ENCODE measurements at regions not wholly inside any gene's neighbourhood (a gene's known extent, or its start where the extent isn't known, plus 50 kb on each side); places are given as distances from the start of the nearest gene placed in this dataset.

DNA sequence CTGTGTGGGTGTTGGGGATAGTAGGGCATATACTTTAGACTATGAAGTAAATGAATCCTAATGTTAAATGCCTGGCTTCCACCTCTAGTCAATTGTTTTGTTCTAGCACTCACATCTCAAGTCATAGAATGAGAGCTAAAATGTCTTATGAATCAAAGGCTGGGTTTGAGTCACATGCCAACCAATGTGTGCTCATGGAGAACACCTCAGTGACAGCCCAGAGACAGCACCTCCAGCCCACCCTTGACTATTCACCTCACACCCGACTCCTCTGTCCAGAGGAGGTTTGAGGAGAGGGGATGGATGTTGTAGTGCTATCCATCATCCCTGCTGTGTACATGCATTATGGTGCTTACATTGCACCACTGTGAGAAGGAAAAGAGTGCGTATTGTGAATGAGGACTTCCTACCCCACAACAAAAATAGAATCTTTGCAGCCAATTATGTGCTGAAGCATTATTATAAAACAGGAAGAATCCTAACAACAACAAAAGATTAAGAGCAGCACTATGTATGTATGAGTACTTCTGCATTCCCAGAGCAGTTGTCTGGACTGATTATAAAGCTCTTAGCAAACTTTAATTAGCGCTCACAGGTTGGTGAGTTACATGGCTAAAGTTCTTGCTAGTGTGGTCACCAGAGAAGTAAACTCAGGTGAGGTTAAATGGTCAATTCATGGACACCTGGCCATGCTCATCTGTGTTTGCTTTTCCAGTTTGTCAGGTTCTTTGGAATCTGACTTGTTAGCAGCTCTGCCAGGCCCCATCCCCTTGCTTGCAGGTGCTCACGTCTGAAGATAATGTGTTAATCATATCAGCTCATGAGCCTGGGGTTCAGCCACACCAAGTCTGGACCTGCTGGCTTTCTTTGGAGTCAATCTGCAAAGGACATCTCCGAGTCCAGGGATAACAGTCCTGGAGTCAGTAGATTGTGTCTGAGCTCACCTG lies 55.3 kb upstream of the NABP1 start:
- no peak for TF ChIP-seq TAF1 (IDR thresholded peaks at IDR 0.05; ENCODE audit: borderline replicate concordance, insufficient read depth, low read length)
- no peak for TF ChIP-seq POLR2AphosphoS5 (IDR thresholded peaks at IDR 0.05; ENCODE audit: low read depth, low read length)
- no peak for TF ChIP-seq SIN3A (IDR thresholded peaks at IDR 0.05; ENCODE audit: borderline replicate concordance, insufficient read depth, low read length)

DNA sequence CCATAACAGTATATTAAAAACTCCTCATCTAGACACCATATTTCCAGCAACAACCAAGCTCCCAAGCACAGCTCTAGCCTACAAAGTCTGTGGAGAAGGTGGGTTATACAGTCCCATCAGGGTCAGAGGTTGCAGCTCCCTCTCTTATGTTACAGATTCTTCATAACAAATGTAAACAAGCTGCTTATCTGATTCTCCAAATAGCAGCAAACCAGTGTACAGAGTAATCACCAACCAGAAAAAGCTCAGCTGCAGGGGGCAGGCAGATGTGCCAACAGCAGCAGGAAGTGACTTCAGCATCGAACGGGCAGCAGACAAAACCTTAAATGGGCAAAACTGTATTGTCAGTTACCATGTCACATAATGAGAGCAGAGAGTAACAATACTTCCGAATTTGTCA lies 52.9 kb upstream of the NABP1 start:
- TF ChIP-seq, protein P1, sequence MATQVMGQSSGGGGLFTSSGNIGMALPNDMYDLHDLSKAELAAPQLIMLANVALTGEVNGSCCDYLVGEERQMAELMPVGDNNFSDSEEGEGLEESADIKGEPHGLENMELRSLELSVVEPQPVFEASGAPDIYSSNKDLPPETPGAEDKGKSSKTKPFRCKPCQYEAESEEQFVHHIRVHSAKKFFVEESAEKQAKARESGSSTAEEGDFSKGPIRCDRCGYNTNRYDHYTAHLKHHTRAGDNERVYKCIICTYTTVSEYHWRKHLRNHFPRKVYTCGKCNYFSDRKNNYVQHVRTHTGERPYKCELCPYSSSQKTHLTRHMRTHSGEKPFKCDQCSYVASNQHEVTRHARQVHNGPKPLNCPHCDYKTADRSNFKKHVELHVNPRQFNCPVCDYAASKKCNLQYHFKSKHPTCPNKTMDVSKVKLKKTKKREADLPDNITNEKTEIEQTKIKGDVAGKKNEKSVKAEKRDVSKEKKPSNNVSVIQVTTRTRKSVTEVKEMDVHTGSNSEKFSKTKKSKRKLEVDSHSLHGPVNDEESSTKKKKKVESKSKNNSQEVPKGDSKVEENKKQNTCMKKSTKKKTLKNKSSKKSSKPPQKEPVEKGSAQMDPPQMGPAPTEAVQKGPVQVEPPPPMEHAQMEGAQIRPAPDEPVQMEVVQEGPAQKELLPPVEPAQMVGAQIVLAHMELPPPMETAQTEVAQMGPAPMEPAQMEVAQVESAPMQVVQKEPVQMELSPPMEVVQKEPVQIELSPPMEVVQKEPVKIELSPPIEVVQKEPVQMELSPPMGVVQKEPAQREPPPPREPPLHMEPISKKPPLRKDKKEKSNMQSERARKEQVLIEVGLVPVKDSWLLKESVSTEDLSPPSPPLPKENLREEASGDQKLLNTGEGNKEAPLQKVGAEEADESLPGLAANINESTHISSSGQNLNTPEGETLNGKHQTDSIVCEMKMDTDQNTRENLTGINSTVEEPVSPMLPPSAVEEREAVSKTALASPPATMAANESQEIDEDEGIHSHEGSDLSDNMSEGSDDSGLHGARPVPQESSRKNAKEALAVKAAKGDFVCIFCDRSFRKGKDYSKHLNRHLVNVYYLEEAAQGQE (IDR thresholded peaks at IDR 0.05; ENCODE audit: insufficient read depth in 1 of 2, low read depth in 2 of 2, low read length in 2 of 2): no peak
- TF ChIP-seq FOXP2 (optimal IDR thresholded peaks at IDR 0.05; ENCODE audit: borderline replicate concordance, extremely low read depth, extremely low read length, insufficient read depth): peak; percentile 28
- TF ChIP-seq SIN3A (IDR thresholded peaks at IDR 0.05; ENCODE audit: borderline replicate concordance, insufficient read depth, low read length): no peak
- no peak for TF ChIP-seq POLR2AphosphoS5 (IDR thresholded peaks at IDR 0.05; ENCODE audit: low read depth, low read length)
- TF ChIP-seq TAF1 (IDR thresholded peaks at IDR 0.05; ENCODE audit: borderline replicate concordance, insufficient read depth, low read length): no peak

DNA sequence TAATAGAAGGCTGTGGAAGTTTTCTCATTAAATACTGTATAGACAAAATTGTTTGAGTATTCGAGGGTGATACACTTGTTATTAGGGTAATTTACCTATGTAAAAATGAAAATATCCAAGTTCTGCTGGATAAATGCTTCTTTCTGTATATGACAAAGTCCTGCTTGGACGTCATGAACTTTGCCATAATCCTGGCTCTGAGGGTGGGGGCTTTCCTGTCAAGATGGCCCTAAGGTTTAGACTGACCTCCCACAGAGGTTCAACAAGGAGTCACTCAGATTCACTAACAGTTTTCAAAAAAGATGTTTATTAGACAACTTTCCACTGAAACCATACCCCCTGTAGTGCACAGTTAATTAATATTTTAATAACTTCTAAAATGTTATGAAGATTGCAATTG lies 52.5 kb upstream of the NABP1 start:
- no peak for TF ChIP-seq POLR2AphosphoS5 (IDR thresholded peaks at IDR 0.05; ENCODE audit: low read depth, low read length)
- TF ChIP-seq FOXP2 (optimal IDR thresholded peaks at IDR 0.05; ENCODE audit: borderline replicate concordance, extremely low read depth, extremely low read length, insufficient read depth): no peak
- TF ChIP-seq, protein P1 (IDR thresholded peaks at IDR 0.05; ENCODE audit: insufficient read depth in 1 of 2, low read depth in 2 of 2, low read length in 2 of 2): no peak
- TF ChIP-seq TAF1 (IDR thresholded peaks at IDR 0.05; ENCODE audit: borderline replicate concordance, insufficient read depth, low read length): no peak
- no peak for TF ChIP-seq SIN3A (IDR thresholded peaks at IDR 0.05; ENCODE audit: borderline replicate concordance, insufficient read depth, low read length)

DNA sequence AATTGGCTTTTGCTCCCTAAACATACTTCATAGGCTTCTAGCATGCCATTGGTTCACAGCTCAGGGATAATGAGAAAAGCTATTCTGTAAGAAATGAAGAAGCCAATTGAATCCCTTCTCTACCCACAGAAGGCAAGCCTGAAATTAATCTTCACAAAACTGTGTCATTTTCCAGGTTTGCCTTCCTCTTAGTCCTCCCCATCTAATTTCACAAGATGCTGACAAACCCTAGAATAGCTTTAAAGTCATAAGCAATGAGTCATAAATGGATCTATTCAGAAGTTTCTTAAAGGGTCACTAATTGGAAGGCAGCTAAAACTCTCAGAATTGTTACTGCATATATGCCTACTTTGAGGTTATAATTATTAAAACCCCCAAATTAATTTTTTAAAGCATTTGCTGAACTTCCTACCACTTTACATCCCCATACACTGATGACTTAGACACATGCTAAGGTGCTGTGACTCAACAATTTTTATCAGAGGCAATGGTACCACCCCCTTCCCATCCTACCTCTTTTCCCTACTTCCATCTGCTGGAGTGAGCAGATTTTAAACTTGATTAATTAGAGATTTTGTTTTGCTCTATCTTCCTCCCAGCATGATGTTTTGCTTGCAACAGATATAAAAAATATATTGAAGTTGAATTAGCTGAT lies 51.3 kb upstream of the NABP1 start:
- TF ChIP-seq, protein P1 (IDR thresholded peaks at IDR 0.05; ENCODE audit: insufficient read depth in 1 of 2, low read depth in 2 of 2, low read length in 2 of 2): no peak
- no peak for TF ChIP-seq TAF1 (IDR thresholded peaks at IDR 0.05; ENCODE audit: borderline replicate concordance, insufficient read depth, low read length)
- no peak for TF ChIP-seq FOXP2 (optimal IDR thresholded peaks at IDR 0.05; ENCODE audit: borderline replicate concordance, extremely low read depth, extremely low read length, insufficient read depth)
- TF ChIP-seq POLR2AphosphoS5 (IDR thresholded peaks at IDR 0.05; ENCODE audit: low read depth, low read length): no peak
- TF ChIP-seq SIN3A (IDR thresholded peaks at IDR 0.05; ENCODE audit: borderline replicate concordance, insufficient read depth, low read length): no peak

DNA sequence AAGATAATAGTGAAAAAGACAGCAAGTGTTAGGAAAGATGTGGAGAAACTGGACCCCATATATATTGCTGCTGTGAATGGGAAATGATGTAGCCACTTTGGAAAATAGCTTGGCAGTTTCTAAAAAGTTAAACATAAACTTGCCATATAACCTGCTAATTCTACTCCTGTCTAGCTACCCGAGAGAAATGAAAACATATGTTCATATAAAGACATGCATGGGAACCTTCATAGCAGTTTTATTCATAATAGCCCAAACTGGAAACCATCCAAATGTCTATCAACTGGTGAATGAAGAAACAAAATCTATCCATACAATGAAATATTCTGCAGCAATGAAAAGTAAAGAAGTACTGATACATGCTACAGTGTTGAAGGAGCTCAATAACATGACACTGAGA lies 50.4 kb upstream of the NABP1 start:
- no peak for TF ChIP-seq TAF1 (IDR thresholded peaks at IDR 0.05; ENCODE audit: borderline replicate concordance, insufficient read depth, low read length)
- TF ChIP-seq, protein P1 (IDR thresholded peaks at IDR 0.05; ENCODE audit: insufficient read depth in 1 of 2, low read depth in 2 of 2, low read length in 2 of 2): no peak

Measured in PFSK-1 (cell line).